ENCODE measurements at regions not wholly inside any gene's neighbourhood (a gene's known extent, or its start where the extent isn't known, plus 50 kb on each side); places are given as distances from the start of the nearest gene placed in this dataset.

DNA sequence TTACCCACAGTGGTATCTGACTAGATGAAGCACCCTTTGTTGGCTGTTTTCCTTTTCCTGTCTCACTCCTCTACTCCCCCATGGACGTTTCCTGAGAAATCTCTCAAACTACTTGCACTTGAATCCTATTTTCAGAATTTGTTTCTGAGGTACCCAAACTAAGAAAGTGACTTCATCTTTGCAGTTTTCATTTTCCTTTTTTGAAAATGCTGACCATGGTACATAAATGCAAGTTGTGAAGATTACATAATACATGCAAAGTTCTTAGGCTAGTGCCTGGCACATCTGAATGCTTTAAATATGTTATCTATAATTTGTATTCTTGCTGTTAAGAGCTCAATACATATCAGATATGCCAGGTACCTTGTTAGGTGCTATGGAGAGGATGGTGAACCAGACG, 644.7 kb upstream of the TENM4 start:
- no peak overlapping the region for H3K4me3 ChIP-seq (ENCODE audit: low read depth in 1 of 2, low read length in 2 of 2)
- H3K9me3 ChIP-seq (ENCODE audit: control insufficient read depth in 1 of 2, low read length in 2 of 2): no peaks in the 10 kb centered on the region
- no peaks in the 10 kb centered on the region for H3K27me3 ChIP-seq (ENCODE audit: low read depth, low read length)
- no peaks in the 10 kb centered on the region for H3K36me3 ChIP-seq (ENCODE audit: control insufficient read depth in 1 of 2, insufficient read depth in 2 of 2, low read length in 2 of 2)
- no peaks in the 10 kb centered on the region for H3K4me1 ChIP-seq (ENCODE audit: control insufficient read depth in 1 of 2, insufficient read depth in 2 of 2, low read length in 2 of 2)
- H3K27ac ChIP-seq (ENCODE audit: low read length): no peak overlapping the region

DNA sequence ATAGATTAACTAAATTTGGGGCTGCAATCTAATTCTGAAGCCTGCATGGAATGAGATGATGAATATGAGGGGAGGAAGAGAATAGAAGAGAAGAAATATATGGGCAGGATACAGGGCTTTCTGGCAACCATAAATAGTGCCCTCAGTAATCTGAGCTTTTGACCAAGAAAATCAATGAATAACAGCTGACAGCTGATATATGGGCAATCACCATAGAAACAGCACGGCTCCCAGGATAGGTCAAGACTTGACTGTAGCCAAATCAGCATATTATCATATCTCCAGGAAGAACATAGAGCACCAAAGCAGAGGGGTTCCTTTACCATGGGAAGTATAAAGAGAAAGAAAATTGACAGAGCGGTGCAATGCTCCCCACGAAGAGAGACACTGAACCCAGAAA, 643.8 kb upstream of the TENM4 start:
- no peaks in the 10 kb centered on the region for H3K36me3 ChIP-seq (ENCODE audit: control insufficient read depth in 1 of 2, insufficient read depth in 2 of 2, low read length in 2 of 2)
- no peaks in the 10 kb centered on the region for H3K27me3 ChIP-seq (ENCODE audit: low read depth, low read length)
- no peaks in the 10 kb centered on the region for H3K4me1 ChIP-seq (ENCODE audit: control insufficient read depth in 1 of 2, insufficient read depth in 2 of 2, low read length in 2 of 2)
- H3K4me3 ChIP-seq (ENCODE audit: low read depth in 1 of 2, low read length in 2 of 2): no peak overlapping the region
- no peaks in the 10 kb centered on the region for H3K9me3 ChIP-seq (ENCODE audit: control insufficient read depth in 1 of 2, low read length in 2 of 2)
- H3K27ac ChIP-seq (ENCODE audit: low read length): no peak overlapping the region

DNA sequence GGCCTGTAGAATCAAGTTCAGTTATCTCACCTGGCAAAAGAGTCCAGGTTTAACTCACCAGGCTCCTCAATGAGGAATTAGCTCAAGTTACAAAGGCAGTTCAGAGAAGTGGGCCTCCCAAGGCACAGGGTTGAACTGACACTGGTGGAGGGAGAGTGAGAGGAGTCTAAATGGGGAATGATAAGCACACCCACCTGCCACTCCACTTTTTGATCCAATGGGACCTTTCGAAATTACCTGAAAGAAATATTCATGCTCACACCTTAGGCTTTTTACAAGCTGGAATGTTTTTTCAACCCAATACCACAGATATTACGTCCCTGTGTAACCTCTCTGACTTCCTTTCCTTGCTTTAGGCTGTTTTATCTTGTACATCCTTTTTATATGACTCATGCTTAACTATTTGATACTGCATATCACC, 642.7 kb upstream of the TENM4 start:
- H3K9me3 ChIP-seq (ENCODE audit: control insufficient read depth in 1 of 2, low read length in 2 of 2): no peaks in the 10 kb centered on the region
- no peak overlapping the region for H3K4me3 ChIP-seq (ENCODE audit: low read depth in 1 of 2, low read length in 2 of 2)
- no peaks in the 10 kb centered on the region for H3K27me3 ChIP-seq (ENCODE audit: low read depth, low read length)
- H3K27ac ChIP-seq (ENCODE audit: low read length): no peak overlapping the region
- no peaks in the 10 kb centered on the region for H3K4me1 ChIP-seq (ENCODE audit: control insufficient read depth in 1 of 2, insufficient read depth in 2 of 2, low read length in 2 of 2)
- no peaks in the 10 kb centered on the region for H3K36me3 ChIP-seq (ENCODE audit: control insufficient read depth in 1 of 2, insufficient read depth in 2 of 2, low read length in 2 of 2)

DNA sequence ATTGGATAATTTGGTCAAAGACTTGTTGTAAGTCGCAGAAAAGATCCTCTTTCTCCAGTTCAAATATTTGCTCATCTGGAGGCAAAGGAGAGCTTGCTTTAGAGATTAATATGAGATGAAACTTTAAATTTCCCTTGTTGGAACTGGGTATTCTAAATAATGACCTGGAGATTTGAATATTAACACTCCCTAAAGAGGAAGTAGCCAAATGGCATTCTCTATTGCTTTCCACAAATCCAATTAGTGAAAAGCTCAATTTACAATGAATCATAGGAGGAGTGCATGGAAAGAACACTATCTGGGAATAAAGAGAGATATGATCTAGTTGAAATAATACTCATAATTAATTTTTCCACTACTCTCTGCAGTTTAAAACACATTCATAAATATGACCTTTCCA, 641.6 kb upstream of the TENM4 start:
- Histone ChIP-seq H3K4me3 (ENCODE audit: low read depth in 1 of 2, low read length in 2 of 2) (no peak overlapping the region), H3K4me1 (ENCODE audit: control insufficient read depth in 1 of 2, insufficient read depth in 2 of 2, low read length in 2 of 2) (no peaks in the 10 kb centered on the region), H3K9me3 (ENCODE audit: control insufficient read depth in 1 of 2, low read length in 2 of 2) (no peaks in the 10 kb centered on the region), H3K27ac (ENCODE audit: low read length) (no peak overlapping the region), H3K36me3 (ENCODE audit: control insufficient read depth in 1 of 2, insufficient read depth in 2 of 2, low read length in 2 of 2) (no peaks in the 10 kb centered on the region), H3K27me3 (ENCODE audit: low read depth, low read length) (no peaks in the 10 kb centered on the region)

DNA sequence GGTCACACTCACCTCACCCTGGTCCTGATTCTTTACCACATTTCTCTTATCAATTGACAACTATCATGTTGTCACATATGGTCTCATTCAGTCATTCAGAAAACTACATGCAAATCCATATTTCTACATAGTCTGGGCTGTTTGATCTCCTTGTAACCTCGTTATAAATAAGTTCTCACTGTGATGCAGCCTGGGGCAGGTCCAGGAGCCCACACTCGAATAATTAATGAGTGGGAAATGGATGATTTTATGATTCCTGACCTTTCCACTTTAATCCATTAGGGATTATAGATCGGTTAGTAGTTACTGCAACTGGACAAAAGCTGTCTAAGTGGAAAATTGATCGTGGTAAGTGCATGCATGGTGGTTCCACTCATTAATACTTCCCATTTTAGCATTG, 636.3 kb upstream of the TENM4 start:
- Histone ChIP-seq H3K4me1 (ENCODE audit: control insufficient read depth in 1 of 2, insufficient read depth in 2 of 2, low read length in 2 of 2) (no peaks in the 10 kb centered on the region), H3K4me3 (ENCODE audit: low read depth in 1 of 2, low read length in 2 of 2) (no peak overlapping the region), H3K27ac (ENCODE audit: low read length) (no peak overlapping the region), H3K9me3 (ENCODE audit: control insufficient read depth in 1 of 2, low read length in 2 of 2) (no peaks in the 10 kb centered on the region), H3K36me3 (ENCODE audit: control insufficient read depth in 1 of 2, insufficient read depth in 2 of 2, low read length in 2 of 2) (no peaks in the 10 kb centered on the region), H3K27me3 (ENCODE audit: low read depth, low read length) (no peaks in the 10 kb centered on the region)

DNA sequence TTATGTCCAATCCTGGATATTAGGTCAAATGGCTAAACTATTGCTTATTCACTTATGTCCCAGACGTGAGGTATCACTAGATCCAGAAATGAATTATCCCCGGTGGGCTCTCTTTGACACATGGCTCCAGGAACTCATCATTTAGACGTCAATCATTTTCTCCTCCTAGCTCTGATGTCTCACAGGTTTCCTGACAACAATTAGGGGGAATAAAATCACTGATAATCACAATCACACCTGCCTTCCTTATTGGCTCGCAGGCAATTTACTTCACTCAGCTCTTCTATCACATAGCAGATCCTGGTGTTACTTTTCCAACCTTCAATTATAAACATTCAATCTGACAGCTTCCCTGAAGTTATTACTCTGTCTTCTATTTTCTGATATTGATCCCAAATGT, 634.0 kb upstream of the TENM4 start:
- no peaks in the 10 kb centered on the region for H3K27me3 ChIP-seq (ENCODE audit: low read depth, low read length)
- H3K4me3 ChIP-seq (ENCODE audit: low read depth in 1 of 2, low read length in 2 of 2): no peak overlapping the region
- H3K4me1 ChIP-seq (ENCODE audit: control insufficient read depth in 1 of 2, insufficient read depth in 2 of 2, low read length in 2 of 2): no peaks in the 10 kb centered on the region
- H3K36me3 ChIP-seq (ENCODE audit: control insufficient read depth in 1 of 2, insufficient read depth in 2 of 2, low read length in 2 of 2): no peaks in the 10 kb centered on the region
- H3K27ac ChIP-seq (ENCODE audit: low read length): no peak overlapping the region
- no peaks in the 10 kb centered on the region for H3K9me3 ChIP-seq (ENCODE audit: control insufficient read depth in 1 of 2, low read length in 2 of 2)

DNA sequence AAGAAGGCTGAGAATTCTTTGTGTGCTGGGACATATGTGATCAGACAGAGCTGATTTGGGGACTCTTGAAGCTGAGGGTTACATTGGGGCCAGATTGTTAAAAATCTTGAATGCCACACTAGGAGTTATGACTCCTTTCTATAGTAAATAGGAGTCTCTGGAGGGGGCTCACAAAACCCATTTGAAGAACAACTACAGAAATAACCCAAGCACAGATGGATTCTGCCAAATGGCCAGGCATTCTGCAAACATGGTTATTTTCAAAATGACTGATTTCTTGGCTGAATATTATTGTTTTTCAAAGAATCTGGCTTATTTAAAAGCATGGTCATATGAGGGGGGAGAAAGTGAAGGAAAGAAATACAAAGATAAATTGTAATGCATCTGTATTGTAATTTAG, 625.5 kb upstream of the TENM4 start:
- H3K4me1 ChIP-seq (ENCODE audit: control insufficient read depth in 1 of 2, insufficient read depth in 2 of 2, low read length in 2 of 2): no peaks in the 10 kb centered on the region
- no peaks in the 10 kb centered on the region for H3K9me3 ChIP-seq (ENCODE audit: control insufficient read depth in 1 of 2, low read length in 2 of 2)
- H3K4me3 ChIP-seq (ENCODE audit: low read depth in 1 of 2, low read length in 2 of 2): no peak overlapping the region
- H3K36me3 ChIP-seq (ENCODE audit: control insufficient read depth in 1 of 2, insufficient read depth in 2 of 2, low read length in 2 of 2): no peaks in the 10 kb centered on the region
- H3K27me3 ChIP-seq (ENCODE audit: low read depth, low read length): no peaks in the 10 kb centered on the region
- H3K27ac ChIP-seq (ENCODE audit: low read length): no peak overlapping the region

DNA sequence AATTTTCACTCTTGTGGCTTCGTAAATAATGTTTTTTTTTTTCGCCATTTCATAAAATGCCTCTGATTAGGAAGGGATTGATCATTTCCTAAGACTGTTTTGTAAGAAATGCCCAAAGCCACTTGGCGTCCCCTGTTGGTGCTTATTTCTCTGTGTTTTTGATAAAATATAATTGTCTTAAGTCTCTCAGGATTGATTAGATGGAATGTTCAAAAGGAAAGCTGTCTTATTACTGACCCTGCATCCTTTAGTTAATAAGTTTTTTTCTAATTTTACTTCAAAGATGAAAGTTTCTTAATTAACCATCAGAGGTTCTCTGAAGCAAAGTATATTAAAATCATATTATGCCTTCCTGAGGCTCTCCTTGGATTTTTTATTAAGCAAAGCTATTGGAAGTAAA, 624.3 kb upstream of the TENM4 start:
- H3K4me1 ChIP-seq (ENCODE audit: control insufficient read depth in 1 of 2, insufficient read depth in 2 of 2, low read length in 2 of 2): no peaks in the 10 kb centered on the region
- H3K4me3 ChIP-seq (ENCODE audit: low read depth in 1 of 2, low read length in 2 of 2): no peak overlapping the region
- H3K27me3 ChIP-seq (ENCODE audit: low read depth, low read length): no peaks in the 10 kb centered on the region
- no peak overlapping the region for H3K27ac ChIP-seq (ENCODE audit: low read length)
- no peaks in the 10 kb centered on the region for H3K36me3 ChIP-seq (ENCODE audit: control insufficient read depth in 1 of 2, insufficient read depth in 2 of 2, low read length in 2 of 2)
- H3K9me3 ChIP-seq (ENCODE audit: control insufficient read depth in 1 of 2, low read length in 2 of 2): no peaks in the 10 kb centered on the region

DNA sequence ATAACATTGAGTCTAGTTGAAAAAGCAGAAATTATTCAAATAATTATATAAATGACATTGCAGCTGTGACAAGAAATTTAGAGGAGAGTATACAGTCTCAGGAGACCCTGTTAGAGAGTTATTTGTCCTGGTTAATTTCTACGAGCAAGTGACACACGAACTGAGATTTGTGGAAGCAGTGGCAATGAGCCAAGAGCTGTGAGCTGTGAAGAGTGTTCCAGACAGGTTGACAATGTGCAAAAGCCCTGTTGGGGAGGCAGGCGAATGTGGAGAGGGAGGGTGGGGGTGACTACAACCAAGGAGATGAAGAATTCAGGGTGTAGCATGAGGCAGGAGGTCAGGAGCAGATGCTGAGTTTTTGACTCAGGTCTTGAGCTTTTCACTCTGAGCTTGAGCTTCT, 620.2 kb upstream of the TENM4 start:
- H3K36me3 ChIP-seq (ENCODE audit: control insufficient read depth in 1 of 2, insufficient read depth in 2 of 2, low read length in 2 of 2): no peaks in the 10 kb centered on the region
- no peaks in the 10 kb centered on the region for H3K4me1 ChIP-seq (ENCODE audit: control insufficient read depth in 1 of 2, insufficient read depth in 2 of 2, low read length in 2 of 2)
- H3K9me3 ChIP-seq (ENCODE audit: control insufficient read depth in 1 of 2, low read length in 2 of 2): no peaks in the 10 kb centered on the region
- H3K27me3 ChIP-seq (ENCODE audit: low read depth, low read length): no peaks in the 10 kb centered on the region
- no peak overlapping the region for H3K27ac ChIP-seq (ENCODE audit: low read length)
- no peak overlapping the region for H3K4me3 ChIP-seq (ENCODE audit: low read depth in 1 of 2, low read length in 2 of 2)

DNA sequence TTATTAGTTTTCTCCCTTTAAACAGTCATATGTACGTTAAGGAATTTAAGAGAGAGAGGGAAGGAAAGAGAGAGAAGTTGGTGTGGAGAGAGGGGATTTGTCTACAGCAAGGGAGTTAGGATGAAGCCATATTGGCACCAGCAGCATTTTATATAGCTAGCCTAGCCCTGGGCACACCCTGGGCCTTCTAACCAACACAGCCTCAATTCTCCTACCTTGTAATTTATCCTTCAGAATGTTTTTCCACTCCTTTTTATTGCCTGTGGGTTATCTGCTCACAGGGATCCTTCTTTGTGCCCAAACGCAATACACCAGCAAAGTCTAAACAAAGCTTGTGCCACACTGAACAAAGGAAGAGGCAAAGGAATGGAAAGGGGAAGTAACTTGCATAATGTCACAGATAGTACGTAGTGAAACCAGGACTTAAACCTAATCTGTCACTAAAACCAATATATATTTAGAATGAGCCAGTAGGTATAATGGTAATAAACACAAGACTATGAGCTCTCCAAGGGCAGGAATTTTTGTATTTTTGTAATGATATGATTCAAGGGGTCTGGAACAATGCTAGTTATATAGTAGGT, 613.8 kb upstream of the TENM4 start:
- Histone ChIP-seq H3K27me3 (ENCODE audit: low read depth, low read length) (no peaks in the 10 kb centered on the region), H3K9me3 (ENCODE audit: control insufficient read depth in 1 of 2, low read length in 2 of 2) (no peaks in the 10 kb centered on the region), H3K4me1 (ENCODE audit: control insufficient read depth in 1 of 2, insufficient read depth in 2 of 2, low read length in 2 of 2) (no peaks in the 10 kb centered on the region), H3K27ac (ENCODE audit: low read length) (no peak overlapping the region), H3K36me3 (ENCODE audit: control insufficient read depth in 1 of 2, insufficient read depth in 2 of 2, low read length in 2 of 2) (no peaks in the 10 kb centered on the region), H3K4me3 (ENCODE audit: low read depth in 1 of 2, low read length in 2 of 2) (no peak overlapping the region)

DNA sequence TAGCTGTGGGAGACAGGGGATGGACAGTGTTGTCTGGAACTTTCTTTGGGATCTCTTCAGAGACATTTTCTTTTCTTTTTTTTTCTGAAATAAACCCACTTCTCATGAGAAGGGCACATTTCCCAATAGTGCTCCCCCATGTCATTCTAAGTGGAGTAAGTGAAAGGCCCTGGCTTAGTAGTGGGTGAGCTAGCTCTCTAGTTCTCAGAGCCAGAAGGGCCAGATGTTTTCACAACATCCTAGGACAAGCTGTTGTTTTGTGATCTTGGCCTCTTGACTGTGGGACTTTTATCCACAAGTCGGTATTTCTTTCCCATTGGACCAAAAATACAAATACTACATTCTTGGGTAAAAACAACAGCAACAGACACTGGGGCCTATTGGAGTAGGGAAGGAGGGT, 607.7 kb upstream of the TENM4 start:
- Histone ChIP-seq H3K27ac (ENCODE audit: low read length) (no peak overlapping the region), H3K9me3 (ENCODE audit: control insufficient read depth in 1 of 2, low read length in 2 of 2) (no peaks in the 10 kb centered on the region), H3K4me1 (ENCODE audit: control insufficient read depth in 1 of 2, insufficient read depth in 2 of 2, low read length in 2 of 2) (no peaks in the 10 kb centered on the region), H3K36me3 (ENCODE audit: control insufficient read depth in 1 of 2, insufficient read depth in 2 of 2, low read length in 2 of 2) (no peaks in the 10 kb centered on the region), H3K27me3 (ENCODE audit: low read depth, low read length) (no peaks in the 10 kb centered on the region), H3K4me3 (ENCODE audit: low read depth in 1 of 2, low read length in 2 of 2) (no peak overlapping the region)

DNA sequence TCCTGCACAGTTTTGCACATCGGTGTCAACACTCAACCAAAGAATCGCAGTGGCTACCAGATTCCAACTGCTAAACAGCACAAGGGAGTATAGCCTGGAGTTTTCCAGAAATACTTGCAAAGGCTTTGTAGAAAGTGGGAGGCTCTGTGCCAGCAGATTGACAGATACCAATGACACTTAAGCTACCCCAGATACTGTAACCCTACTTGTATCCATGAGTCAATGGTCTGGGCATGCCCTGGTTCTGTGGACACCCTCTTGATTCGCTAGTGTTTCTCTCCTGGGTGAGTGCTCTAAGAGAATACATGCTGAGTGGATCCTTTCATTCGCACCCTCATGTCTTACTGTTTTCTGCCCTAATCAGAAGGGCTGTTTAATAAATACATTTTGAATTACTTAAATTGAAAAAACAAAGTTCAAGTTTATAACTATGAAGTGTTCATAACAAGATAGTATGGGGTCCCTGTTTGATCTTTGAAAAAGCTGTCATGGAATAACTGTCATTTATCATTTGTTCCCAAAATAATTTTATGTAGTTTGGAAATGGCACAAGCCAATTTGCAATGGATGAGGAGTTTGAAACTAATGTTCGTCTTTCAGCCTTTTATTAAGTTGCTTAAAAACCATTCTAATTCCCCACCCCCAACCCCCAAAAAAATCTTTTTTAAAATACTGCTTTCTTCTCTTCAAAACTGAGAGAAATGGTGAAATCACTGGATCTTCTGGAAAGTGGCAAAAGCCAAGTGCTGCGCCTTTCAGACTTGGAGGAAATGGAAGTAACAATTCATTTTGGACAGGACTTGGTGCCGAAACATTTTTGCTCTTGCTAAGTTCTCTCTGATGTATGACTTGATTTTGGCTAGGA, 600.5 kb upstream of the TENM4 start:
- Histone ChIP-seq H3K36me3 (ENCODE audit: control insufficient read depth in 1 of 2, insufficient read depth in 2 of 2, low read length in 2 of 2) (no peaks in the 10 kb centered on the region), H3K27me3 (ENCODE audit: low read depth, low read length) (no peaks in the 10 kb centered on the region), H3K4me3 (ENCODE audit: low read depth in 1 of 2, low read length in 2 of 2) (no peak overlapping the region), H3K9me3 (ENCODE audit: control insufficient read depth in 1 of 2, low read length in 2 of 2) (no peaks in the 10 kb centered on the region), H3K4me1 (ENCODE audit: control insufficient read depth in 1 of 2, insufficient read depth in 2 of 2, low read length in 2 of 2) (no peaks in the 10 kb centered on the region), H3K27ac (ENCODE audit: low read length) (no peak overlapping the region)

Data from muscle layer of duodenum (tissue), 2 donors.